Right lung (tissue), 2 donors: ENCODE measurements at regions not wholly inside any gene's neighbourhood (a gene's known extent, or its start where the extent isn't known, plus 50 kb on each side); places are given as distances from the start of the nearest gene placed in this dataset.

Experiments used
- DNase-seq, 2 donors: peaks; one replicate each; pipeline ENCODE4 v3.0.0-alpha.2; 2013

DNA sequence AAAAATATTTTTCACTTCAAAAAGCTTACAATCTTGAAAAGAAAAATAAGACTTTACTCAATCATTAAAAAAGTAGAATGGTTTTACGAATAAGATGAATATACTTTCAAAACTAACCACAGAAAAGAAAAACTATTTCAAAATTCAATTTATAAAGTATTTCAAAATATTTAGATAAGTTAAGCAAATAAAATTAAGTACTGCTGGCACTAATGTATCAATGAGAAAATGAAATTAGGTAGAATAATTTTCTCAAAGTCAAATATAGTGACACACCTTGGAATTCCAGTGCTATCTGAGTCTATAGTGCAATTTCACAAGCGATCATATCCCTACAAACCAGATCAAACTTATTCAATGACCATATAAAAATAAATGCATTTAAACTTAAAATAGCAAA, 109.8 kb upstream of the SEMA3A start:
- no peak for DNase-seq

- DNase-seq, result no peak
These were observed 108.4 kb upstream of the SEMA3A start for GRCh38 chr7:84302949-84303348.

DNA sequence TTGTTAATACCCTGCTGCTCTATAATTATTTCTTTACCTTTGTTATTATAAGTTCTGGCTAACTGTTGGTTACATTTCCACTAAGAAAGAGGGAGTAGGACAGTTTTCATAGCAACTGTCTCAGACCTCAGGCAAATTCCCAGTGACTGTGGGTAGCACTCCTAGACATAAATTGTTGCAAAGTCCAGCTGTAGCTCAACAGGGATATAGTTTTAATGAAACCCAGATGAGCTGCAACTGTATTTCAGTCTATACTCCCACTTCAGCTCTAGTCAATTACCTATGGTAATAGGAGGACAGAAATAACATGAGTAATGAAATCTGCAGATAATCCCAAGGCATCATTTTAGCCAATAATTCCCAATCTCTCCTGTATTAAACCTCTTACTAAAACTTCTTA, 103.0 kb upstream of the SEMA3A start:
- no peak for DNase-seq

DNA sequence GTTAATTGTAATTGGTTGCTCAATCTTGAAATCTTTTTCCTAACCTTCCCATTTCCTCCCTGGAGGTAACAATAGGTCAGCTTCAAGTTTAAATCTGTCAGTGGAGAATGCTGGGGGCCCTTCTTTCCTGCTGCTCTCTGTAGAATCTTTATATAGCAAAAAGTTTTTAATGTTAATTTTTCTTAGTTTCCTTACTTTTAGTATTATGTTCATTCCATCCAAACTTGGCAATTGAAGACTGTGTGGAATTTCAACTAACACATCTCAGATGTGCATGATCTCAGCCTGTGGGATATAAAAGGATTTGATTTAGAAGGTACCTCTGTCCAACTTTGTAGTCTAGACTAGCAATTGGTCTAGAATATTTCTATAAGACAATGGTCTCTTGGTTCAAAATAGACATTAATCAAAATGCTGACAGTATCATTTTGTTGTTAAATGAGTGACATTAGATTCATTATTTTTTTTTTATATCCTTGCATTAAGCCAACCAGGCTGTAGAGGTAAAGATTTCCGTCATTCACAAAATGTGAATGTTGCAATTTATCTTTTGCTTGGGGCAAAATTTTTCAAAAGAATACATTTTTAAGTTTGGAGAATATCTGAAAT, 100.4 kb upstream of the SEMA3A start:
- DNase-seq, result no peak

DNA sequence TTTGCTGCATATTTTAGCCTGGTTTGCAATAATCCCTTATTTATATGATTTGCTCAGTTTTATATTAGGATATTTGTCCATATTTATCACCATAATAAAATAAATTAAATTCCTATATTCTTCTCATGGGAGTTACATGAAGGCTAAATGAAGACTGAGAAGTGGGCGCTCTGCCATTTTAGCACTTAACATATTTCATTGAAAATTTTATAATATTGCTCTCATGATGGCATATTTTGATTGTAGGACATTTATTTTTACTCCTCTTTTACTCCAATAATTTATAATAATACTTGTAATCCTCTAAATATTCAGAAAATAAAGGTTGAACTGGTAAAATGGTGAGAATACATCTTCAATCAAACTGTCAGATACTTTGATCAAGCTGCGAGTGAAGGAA, 99.8 kb upstream of the SEMA3A start:
- DNase-seq, result no peak

DNA sequence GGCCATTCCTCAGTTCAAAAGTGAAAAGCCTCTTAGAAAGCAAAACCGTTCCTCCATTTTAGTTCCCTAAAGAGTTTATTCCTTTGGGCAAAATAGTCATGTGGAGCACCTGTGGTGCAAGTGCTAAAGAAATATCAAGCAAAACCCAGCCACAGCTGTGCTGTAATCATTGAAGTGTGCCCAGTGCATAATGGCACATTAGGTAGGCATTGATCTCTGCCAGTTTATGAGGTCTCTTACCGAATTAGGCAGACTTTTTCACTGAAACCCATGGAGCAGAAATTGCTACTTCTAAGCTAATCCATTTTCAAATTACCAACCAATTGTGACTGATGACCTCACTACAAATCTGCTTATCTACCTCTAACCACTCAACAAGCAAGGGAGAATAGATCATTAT, 97.2 kb upstream of the SEMA3A start:
- DNase-seq, result no peak

DNA sequence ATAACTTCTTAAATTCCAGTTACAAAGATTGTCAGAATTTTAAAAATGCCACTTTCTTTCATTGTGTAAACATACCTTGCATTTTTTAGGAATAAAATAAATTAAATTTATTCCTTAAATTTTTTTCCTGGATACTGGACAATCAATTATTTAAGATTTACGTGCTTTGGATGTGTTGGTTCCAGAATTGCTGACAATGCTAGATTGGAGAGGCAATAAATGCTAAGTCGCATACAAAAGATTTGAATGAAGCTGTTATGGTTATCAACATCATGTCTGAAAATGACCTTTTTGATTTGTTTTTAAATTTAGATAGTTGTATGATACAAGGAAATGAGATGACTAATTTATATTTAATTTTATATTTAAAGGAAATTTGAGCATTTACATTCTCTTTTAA, 89.2 kb upstream of the SEMA3A start:
- no peak for DNase-seq

GRCh38 chr7:84281518-84281917, 86.9 kb upstream of the SEMA3A start:
- DNase-seq, result no peak

DNA sequence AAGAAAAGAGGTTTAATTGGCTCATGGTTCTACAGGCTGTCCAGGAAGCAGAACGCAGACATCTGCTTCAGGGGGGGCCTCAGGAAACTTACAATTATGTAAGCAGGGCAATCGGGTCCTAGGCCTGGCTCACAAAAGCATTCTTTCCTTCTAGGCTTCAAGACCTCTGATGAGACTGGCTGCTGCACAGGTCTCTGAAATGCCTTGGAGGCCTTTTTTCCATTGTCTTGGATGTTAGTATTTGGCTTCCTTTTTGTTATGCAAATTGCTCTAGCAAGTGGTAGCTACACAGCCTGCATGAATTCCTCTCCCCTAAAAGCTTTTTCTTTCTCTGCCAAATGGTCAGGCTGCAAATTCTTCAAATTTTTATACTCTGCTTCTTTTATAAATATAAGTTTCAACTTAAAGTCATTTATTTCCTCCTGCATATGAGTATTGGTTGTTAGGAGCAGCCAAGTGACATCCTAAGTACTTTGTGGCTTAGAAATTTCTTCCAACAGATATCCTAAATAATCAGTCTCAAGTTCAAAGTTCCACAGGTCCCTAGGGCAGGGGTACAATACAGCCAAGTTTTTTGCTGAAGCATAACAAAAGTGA, 83.1 kb upstream of the SEMA3A start:
- no peak for DNase-seq

DNA sequence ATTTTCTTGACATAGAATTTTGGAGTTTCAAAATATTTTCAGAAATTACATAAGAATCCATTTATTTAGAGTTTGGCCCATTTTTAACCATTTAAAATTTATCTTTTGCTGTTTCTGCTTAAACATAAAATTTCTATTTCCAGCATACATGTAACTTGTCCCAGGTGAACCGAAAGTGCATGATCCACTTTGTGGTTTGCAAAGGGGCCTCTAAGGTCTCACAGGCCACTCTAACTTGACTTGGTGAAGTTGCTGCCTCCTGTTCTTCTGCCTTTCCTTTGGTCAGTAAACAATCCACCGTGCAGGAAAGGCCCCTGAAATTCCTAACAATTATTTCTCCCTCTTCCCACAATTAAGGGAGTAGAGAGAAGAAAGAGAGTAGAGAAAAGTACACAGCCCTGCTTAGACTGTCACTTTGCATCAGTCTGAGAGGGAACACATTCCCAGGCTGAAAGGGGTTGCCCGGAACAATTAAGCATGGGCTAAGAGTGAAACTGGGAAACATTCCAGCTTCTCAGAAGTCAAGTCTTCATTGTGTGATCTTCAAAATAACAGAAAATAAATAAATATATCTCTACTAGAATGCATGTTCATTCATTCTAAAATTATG, 79.5 kb upstream of the SEMA3A start:
- no peak for DNase-seq

DNA sequence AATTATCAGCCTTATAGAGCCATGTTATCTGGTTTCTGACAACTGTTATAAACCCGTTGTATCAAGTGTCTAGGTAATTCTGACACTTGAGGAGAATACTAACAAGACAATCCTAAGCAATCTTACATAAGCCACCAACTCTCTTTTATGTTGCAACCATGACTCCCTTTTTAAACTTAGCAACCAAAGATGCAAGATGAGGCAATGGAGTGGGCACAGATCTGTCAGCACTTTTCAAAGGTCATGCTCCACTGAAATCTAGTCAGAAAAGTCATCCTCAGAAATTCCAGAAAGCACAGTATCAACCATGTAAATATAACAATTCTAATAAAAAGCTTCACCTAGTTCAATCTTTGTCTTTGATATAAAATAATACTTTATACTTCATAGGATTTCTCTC, 77.0 kb upstream of the SEMA3A start:
- DNase-seq, result no peak

- DNase-seq, result no peak
These were observed 69.8 kb upstream of the SEMA3A start for GRCh38 chr7:84264396-84264795.

GRCh38 chr7:84263106-84263505, 68.5 kb upstream of the SEMA3A start:
- DNase-seq, result no peak

- no peak for DNase-seq
These were observed 66.9 kb upstream of the SEMA3A start for GRCh38 chr7:84261509-84261908.

- DNase-seq, result no peak
These were observed 64.0 kb upstream of the SEMA3A start for GRCh38 chr7:84258628-84259027.

- no peak for DNase-seq
These were observed 62.0 kb upstream of the SEMA3A start for GRCh38 chr7:84256571-84256971.

DNA sequence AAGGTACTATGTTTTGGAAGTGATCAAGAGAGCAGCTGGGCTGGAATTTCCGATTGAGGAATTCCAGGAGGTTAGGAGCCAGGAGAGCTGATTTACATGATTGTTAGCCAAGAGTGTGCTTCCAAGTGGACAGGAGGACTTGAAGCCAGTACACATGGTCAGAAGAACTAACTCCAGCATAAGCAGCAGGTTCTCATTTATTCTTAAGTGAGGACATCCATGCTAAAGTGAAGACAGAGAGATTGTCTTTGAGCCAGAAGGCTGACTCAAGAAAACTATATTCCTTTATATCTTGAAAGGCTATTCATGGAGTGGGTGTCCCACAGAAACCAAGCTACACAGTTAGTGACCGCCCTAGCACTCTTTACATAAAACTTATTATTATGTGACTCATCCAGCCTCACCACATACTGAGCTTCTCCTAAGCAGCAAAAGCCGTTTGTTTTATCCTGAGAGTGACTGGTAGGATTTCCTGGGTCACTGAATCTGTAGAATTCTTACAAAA, 56.7 kb upstream of the SEMA3A start:
- DNase-seq, result no peak

- no peak for DNase-seq
These were observed 55.9 kb upstream of the SEMA3A start for GRCh38 chr7:84250452-84250851.

DNA sequence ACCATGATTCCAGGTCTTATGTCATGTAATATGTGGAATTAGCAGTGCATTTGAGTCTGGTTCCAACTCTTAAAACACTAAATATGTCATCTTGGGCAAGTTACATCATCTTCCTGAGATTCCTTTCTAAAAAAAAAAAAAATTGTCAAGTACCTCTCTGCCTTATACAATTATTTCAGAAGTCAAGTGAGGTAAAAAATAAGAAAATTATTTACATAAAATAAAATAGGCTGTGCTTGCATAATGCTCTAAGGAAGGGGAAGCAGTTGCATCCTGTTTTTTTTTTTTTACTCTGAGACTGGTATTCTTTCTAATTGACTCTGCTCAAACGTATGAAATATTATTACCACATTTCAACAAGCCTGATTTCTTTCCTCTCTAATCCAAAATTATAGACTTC, 55.1 kb upstream of the SEMA3A start:
- no peak for DNase-seq

DNA sequence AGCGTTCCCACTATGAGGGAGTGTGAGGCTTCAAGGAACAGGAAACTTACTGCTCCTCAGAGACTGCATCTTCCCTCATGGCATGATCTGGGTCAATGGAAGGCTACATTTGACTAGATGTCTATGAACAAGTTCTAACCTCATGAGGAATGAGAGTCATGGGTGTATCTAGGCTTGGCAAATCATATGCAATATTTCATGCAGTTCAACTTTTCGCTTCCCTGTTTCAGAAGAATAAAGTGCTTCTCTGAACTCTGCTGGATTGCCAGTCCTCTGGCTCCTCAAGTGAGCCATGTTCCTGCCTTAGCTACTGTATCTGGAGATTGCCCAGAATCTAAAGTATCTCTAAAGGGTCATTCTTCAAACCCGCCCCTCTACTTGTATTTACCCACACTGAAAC, 54.3 kb upstream of the SEMA3A start:
- no peak for DNase-seq

GRCh38 chr7:84248267-84248666, 53.7 kb upstream of the SEMA3A start:
- DNase-seq, result no peak

DNA sequence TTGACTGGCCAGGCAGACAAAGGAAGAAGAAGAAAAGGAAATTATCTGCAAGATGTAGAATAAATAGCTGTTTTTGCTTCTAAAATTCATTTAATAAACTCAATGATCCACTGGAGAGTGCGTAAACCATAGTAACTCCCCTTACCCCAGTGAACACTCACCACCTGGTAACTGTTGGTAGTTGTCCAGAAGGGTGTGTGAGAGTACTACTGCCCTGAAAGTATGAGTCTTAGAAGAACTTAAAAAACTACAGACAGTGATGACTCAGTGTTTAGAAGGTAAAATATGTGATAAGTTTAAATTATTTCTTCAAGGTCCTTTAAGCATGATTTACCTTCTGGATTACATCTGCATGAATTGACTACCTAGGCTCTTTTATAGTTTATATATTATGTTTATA, 53.0 kb upstream of the SEMA3A start:
- no peak for DNase-seq

GRCh38 chr7:84245835-84246234, 51.2 kb upstream of the SEMA3A start:
- no peak for DNase-seq
